Endothelial cell of hepatic sinusoid (primary cell): ENCODE measurements at regions not wholly inside any gene's neighbourhood (a gene's known extent, or its start where the extent isn't known, plus 50 kb on each side); places are given as distances from the start of the nearest gene placed in this dataset.
"Not testable (repeated sequence)": the region's sequence is repeated elsewhere in the genome, so short reads cannot be mapped to it uniquely, and the experiment has no call there.

Experiments
- in situ Hi-C: cut with HindIII; loops from 2 replicates; pipeline ENCODE4 v1.10.0; 2017; ENCODE audit warnings: low sequenced_read_pairs

DNA sequence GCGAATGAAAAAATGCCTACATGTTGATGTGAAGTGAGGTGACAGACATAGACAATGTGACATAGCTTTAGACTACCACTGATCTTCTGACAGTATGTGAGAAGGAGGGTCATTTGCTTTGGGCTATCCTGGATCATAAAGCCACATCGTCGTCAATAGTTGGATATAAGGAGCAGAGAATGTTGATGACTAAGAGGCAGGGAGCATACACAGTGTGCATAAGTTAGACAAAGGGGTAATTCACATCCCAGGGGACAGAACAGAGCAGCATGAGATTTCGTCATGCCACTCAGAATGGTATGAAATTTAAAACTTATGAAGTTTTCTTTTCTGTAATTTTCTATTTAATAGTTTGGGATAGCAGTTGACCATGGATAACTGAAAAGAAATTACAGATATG lies 403.2 kb downstream of the DSC3 start:
- in situ Hi-C loops = no loop called here

- in situ Hi-C loops = no loop called here
These were observed 408.3 kb downstream of the DSC3 start for GRCh38 chr18:30634249-30634648.

- in situ Hi-C loops = no loop called here
These were observed 410.4 kb downstream of the DSC3 start for GRCh38 chr18:30632071-30632698.

- in situ Hi-C loops = no loop called here
These were observed 416.6 kb downstream of the DSC3 start for GRCh38 chr18:30625961-30626360.

GRCh38 chr18:30623401-30624065 lies 419.0 kb downstream of the DSC3 start:
- in situ Hi-C loops = no loop called here

GRCh38 chr18:30622635-30623034 lies 419.9 kb downstream of the DSC3 start:
- in situ Hi-C loops = no loop called here

- in situ Hi-C loops = no loop called here
These were observed 420.4 kb downstream of the DSC3 start for GRCh38 chr18:30622104-30622503.

- in situ Hi-C loops = no loop called here
These were observed 424.0 kb downstream of the DSC3 start for GRCh38 chr18:30618567-30618966.

DNA sequence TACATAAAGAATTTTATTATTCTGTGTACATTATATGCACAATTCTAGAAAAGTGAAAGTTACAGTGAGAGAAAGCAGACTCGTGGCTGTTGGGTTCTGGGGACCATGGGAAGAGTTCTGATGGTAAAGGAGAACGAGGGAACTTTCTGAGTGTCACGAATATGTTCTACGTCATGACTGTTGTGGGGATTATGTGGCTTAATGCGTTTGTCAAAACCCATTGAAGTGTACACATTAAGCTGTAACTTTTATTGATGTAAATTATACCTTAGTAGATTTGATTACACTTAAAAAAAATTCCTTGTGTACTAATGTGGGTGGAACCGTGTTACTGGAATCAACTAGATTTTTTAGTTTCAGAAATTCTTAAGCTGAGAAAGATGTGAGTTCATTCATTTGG lies 426.1 kb downstream of the DSC3 start:
- in situ Hi-C loops = no loop called here

- in situ Hi-C loops = no loop called here
These were observed 429.1 kb downstream of the DSC3 start for GRCh38 chr18:30613467-30613801.

- in situ Hi-C loops = no loop called here
These were observed 441.0 kb downstream of the DSC3 start for GRCh38 chr18:30601541-30601940.

- in situ Hi-C loops = no loop called here
These were observed 445.3 kb downstream of the DSC3 start for GRCh38 chr18:30597202-30597601.

DNA sequence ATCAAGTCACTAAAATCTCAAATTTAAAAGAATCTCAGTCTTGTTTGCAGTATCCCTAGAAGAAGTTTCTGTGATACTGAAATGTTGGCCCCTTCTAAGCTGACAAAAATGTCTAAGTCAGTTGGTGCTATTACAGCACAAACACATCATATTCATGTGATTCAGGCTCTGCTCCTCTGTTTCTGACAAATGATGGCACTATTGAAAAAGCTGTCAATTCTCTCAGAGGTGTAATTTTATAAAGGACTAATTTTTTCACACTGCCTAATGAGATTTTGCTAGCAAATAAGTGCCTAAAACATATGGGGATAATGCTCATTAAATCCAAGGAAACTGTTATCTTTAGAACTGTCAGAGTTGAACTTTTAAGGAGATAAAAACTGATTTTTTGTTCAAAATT lies 445.9 kb downstream of the DSC3 start:
- in situ Hi-C loops = no loop called here

- in situ Hi-C loops = no loop called here
These were observed 446.6 kb downstream of the DSC3 start for GRCh38 chr18:30595942-30596341.

DNA sequence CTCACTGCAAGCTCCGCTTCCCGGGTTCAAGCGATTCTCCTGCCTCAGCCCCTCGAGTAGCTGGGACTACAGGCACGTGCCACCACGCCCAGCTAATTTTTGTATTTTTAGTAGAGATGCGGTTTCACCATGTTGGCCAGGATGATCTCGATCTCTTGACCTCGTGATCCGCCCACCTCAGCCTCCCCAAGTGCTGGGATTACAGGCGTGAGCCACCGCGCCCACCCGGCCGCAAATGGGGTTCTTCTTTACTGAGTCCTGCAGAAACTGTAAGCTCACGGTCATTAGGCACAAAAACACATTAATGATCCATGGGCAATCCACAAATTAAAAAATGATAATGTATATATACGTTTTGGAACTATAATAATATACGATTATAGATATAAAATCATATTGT lies 447.6 kb downstream of the DSC3 start:
- in situ Hi-C loops = not testable (repeated sequence)

DNA sequence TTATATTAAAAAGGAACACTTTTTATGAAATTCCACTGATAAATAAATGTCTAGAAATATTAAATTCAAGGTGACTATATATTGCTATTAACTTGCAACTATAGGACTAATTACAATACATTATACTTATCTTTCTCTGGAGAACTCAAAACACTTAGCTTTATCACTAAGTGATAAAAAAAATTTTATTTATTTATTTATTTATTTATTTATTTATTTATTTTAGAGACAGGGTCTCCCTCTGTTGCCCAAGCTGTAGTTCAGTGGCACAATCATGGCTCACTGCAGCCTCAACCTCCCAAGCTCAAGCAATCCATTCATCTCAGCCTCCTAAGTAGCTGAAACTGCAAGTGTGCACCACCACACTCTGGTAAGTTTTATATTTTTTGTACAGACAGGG lies 451.1 kb downstream of the DSC3 start:
- in situ Hi-C loops = no loop called here

- in situ Hi-C loops = no loop called here
These were observed 453.8 kb downstream of the DSC3 start for GRCh38 chr18:30588673-30589164.

GRCh38 chr18:30583768-30584167 lies 458.8 kb downstream of the DSC3 start:
- in situ Hi-C loops = no loop called here

GRCh38 chr18:30582078-30582477 lies 460.5 kb downstream of the DSC3 start:
- in situ Hi-C loops = no loop called here

GRCh38 chr18:30578707-30579106 lies 463.8 kb downstream of the DSC3 start:
- in situ Hi-C loops = no loop called here

- in situ Hi-C loops = no loop called here
These were observed 470.3 kb downstream of the DSC3 start for GRCh38 chr18:30572214-30572613.

DNA sequence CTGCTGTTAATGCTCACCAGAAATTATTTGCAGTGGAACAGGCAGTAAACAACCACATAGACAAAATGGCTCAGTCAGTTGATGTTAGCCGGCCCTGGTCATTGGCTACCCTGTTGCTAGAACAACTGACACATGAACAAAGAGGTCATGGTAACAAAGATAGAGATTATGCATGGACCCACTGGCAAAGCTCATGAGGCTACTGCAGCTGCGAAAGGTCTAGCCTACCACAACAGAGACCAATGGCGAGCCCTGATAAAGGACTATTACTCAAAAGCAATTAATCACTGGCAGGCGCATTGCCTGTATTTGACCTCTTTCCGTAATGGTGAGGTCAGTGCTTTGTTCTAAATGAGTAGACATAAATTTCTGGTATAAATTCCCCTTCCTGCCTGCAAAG lies 474.2 kb downstream of the DSC3 start:
- in situ Hi-C loops = no loop called here

GRCh38 chr18:30566877-30567276 lies 475.7 kb downstream of the DSC3 start:
- in situ Hi-C loops = no loop called here
